ENCODE measurements at regions not wholly inside any gene's neighbourhood (a gene's known extent, or its start where the extent isn't known, plus 50 kb on each side); places are given as distances from the start of the nearest gene placed in this dataset.
"Not testable (repeated sequence)": the region's sequence is repeated elsewhere in the genome, so short reads cannot be mapped to it uniquely, and the experiment has no call there.

GRCh38 chr2:194495046-194495445 is 1162.0 kb upstream of the SLC39A10 start:
- no peak overlapping the region for H3K4me3 ChIP-seq (ENCODE audit: low read depth, low read length)
- TF ChIP-seq CTCF (conservative IDR thresholded peaks at IDR 0.05; ENCODE audit: low read depth, low read length): no peak
- DNase-seq (ENCODE audit: low read depth): no peak

- H3K4me3 ChIP-seq (ENCODE audit: low read depth, low read length): no peak overlapping the region
- TF ChIP-seq CTCF (conservative IDR thresholded peaks at IDR 0.05; ENCODE audit: low read depth, low read length): no peak
- no peak for DNase-seq (ENCODE audit: low read depth)
Measured at GRCh38 chr2:194494401-194494800, 1162.6 kb upstream of the SLC39A10 start.

GRCh38 chr2:194491409-194492115 is 1165.5 kb upstream of the SLC39A10 start:
- no peak overlapping the region for H3K4me3 ChIP-seq (ENCODE audit: low read depth, low read length)
- DNase-seq (ENCODE audit: low read depth): no peak
- TF ChIP-seq CTCF (conservative IDR thresholded peaks at IDR 0.05; ENCODE audit: low read depth, low read length): no peak

GRCh38 chr2:194486326-194486725 is 1170.7 kb upstream of the SLC39A10 start:
- DNase-seq (ENCODE audit: low read depth): no peak
- no peak for TF ChIP-seq CTCF (conservative IDR thresholded peaks at IDR 0.05; ENCODE audit: low read depth, low read length)
- no peak overlapping the region for H3K4me3 ChIP-seq (ENCODE audit: low read depth, low read length)

- DNase-seq (ENCODE audit: low read depth): no peak
- TF ChIP-seq CTCF (conservative IDR thresholded peaks at IDR 0.05; ENCODE audit: low read depth, low read length): no peak
- H3K4me3 ChIP-seq (ENCODE audit: low read depth, low read length): no peak overlapping the region
Measured at GRCh38 chr2:194483041-194483440, 1174.0 kb upstream of the SLC39A10 start.

- DNase-seq (ENCODE audit: low read depth): no peak
- no peak for TF ChIP-seq CTCF (conservative IDR thresholded peaks at IDR 0.05; ENCODE audit: low read depth, low read length)
Measured at GRCh38 chr2:194465641-194466040, 1191.4 kb upstream of the SLC39A10 start.

GRCh38 chr2:194464964-194465638 is 1191.9 kb upstream of the SLC39A10 start:
- TF ChIP-seq CTCF (conservative IDR thresholded peaks at IDR 0.05; ENCODE audit: low read depth, low read length): no peak
- no peak overlapping the region for H3K4me3 ChIP-seq (ENCODE audit: low read depth, low read length)
- no peak for DNase-seq (ENCODE audit: low read depth)

More at GRCh38 chr2:194465641-194466040, 1191.4 kb upstream of the SLC39A10 start:
- no peak overlapping the region for H3K4me3 ChIP-seq (ENCODE audit: low read depth, low read length)

- not testable (repeated sequence) for H3K4me3 ChIP-seq (ENCODE audit: low read depth, low read length); DNase-seq (ENCODE audit: low read depth)
Measured at GRCh38 chr2:194462883-194463282, 1194.1 kb upstream of the SLC39A10 start.
